Astrocyte of the spinal cord (primary cell): ENCODE measurements at regions not wholly inside any gene's neighbourhood (a gene's known extent, or its start where the extent isn't known, plus 50 kb on each side); places are given as distances from the start of the nearest gene placed in this dataset.

Source experiments
- DNase-seq: peaks from one replicate; pipeline ENCODE4 v3.0.0; 2011; ENCODE audit warnings: low read depth, low spot score
- H3K4me3 ChIP-seq: 2 replicates; pipeline ENCODE4 v1.5.1; 2011; ENCODE audit warnings: low read depth, mild to moderate bottlenecking, low read length, moderate library complexity
- CTCF ChIP-seq: IDR thresholded peaks from 2 replicates; pipeline ENCODE4 v1.5.1; 2012; ENCODE audit warnings: low read depth, mild to moderate bottlenecking, low read length, inconsistent platforms
- in situ Hi-C: cut with HindIII; loops from 2 replicates; pipeline ENCODE4 v1.10.0; 2017; ENCODE audit warnings: low sequenced_read_pairs

GRCh38 chr3:69442771-69443311 is 57.0 kb upstream of the FRMD4B start:
- no peak for DNase-seq
- in situ Hi-C loops, result no loop called here
- no peak overlapping the region for H3K4me3 ChIP-seq
- no peak for TF ChIP-seq CTCF

DNA sequence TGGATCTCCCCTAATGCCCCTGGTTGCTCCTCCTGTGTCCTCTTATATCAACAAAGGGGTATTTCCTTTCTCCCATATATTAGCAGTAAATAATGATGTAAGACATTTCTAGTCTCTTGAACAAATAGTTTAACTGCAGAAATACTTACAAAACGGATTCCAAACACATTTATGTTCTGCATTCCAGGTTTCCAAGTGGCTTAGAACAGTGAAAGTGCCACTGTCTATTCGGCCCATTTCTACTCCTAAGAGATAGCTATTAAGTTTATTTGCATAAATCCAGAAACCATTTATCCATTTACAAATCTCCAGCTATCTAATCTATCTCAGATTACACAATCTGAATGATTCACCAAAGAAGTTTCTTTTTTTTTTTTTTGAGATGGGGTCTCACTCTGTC is 55.8 kb upstream of the FRMD4B start:
- no peak for TF ChIP-seq CTCF

DNA sequence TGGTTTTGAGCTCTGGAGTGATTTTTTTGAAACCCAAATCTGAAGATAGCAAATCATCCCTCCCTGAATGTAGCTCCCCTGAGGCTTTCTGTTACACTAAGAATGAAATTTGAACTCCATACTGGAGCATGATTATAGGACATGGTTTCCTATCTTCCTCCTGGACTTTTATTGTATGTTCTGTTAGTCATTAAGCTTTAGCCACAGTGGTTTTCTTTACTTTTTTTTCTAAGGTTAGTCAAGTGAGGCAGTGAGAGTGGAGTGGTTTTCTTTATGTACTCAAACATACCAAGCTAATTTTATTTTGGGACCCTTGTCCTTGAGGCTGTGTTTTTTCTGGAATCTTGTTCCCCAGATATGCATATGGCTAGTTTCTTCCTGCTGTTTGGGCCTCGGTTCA is 55.2 kb upstream of the FRMD4B start:
- TF ChIP-seq CTCF, result no peak
- no peak overlapping the region for H3K4me3 ChIP-seq
- DNase-seq, result no peak
- in situ Hi-C loops, result no loop called here

More for the DNA sequence above, 55.8 kb upstream of the FRMD4B start:
- H3K4me3 ChIP-seq, result no peak overlapping the region
- no peak for DNase-seq
- in situ Hi-C loops, result no loop called here

- in situ Hi-C loops, result no loop called here
- peak; percentile 32 for DNase-seq
- no peak overlapping the region for H3K4me3 ChIP-seq
- peak; percentile 76 for TF ChIP-seq CTCF
Measured at GRCh38 chr3:69439643-69440270, 53.9 kb upstream of the FRMD4B start.

- DNase-seq, result no peak
- TF ChIP-seq CTCF, result no peak
- no peak overlapping the region for H3K4me3 ChIP-seq
- in situ Hi-C loops, result no loop called here
Measured at GRCh38 chr3:69438476-69438875, 52.6 kb upstream of the FRMD4B start.

DNA sequence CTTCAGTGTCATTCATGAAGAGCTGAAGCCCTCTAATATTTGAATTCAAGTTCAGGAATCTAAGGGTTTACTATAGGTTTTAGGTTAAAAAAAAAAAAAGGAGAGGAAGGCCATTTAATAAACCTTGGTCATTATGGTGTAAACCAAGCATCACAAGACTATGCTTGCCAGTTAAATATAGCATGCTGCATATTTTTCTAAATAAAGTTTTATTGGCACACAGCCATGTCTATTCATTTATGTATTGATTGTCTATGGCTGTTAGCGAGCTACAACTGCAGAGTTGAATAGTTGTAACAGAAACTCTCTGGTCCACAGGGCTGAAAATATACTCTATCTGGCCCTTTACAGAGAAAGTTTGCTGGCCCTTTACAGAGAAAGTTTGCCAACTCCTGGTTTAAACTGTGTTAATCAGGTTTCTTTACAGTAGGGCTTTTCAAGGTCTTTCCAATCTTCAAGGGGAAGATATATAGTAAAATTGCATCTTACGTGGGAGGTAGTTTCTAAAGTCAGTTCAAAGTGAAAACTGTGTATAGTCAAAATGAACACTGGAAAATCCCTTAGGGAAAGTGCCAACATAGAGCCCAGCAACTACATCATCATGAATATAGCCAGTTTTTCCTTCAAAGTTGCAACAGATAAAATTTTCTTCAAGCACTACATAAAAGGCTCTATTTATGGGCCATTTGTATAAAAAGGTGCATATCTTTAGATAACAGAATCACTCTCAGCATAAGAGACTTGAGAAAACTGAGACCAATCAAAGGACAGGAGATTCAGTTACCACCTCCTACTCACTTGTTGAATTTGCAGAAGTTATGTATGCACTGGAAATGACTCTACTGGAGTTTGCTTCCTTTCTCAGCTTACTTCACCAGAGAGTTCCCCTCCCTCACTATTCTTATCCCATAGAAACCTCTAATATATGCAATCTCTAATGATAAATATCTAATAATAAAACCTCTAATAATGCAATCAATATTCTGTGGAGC is 49.7 kb upstream of the FRMD4B start:
- no peak for TF ChIP-seq CTCF
- in situ Hi-C loops, result no loop called here
- no peak overlapping the region for H3K4me3 ChIP-seq
- DNase-seq, result no peak
